ENCODE measurements at regions not wholly inside any gene's neighbourhood (a gene's known extent, or its start where the extent isn't known, plus 50 kb on each side); places are given as distances from the start of the nearest gene placed in this dataset.

DNA sequence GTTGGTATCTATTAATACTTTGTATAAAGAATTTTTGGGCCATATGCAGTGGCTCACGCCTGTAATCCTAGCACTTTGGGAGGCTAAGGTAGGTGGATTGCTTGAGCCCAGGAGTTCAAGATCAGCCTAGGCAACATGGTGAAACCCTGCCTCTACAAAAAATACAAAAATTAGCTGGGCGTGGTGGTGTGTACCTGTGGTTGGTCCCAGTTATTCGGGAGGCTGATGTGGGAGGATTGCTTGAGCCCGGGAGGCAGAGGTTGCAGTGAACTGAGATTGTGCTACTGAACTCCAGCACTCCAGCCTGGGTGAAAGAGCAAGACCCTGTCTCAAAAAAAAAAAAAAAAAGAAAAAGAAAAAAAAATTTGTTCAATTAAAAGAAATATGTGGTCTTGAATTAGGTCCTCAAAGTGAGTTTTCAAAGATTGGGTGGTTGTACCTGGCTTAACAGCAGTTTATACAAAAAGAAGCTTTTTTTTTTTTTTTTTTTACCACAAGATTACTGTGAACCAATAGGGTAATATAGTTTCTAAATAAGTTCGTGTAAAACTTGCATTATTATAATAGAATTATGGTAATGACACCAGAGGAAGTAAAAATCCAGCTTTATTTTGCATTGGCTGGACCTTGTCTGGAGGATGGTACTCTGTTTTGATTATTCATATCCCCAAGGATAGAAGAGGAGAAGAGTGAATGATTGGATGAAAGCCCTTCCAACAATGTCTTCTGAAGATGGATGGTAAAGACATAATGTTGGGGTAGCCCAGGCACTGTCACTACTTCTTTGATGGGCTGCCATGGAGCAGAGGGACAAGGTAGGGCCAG is 210.3 kb downstream of the MYCN start:
- in situ Hi-C loops (cut with MboI; ENCODE audit: low sequenced_read_pairs), result no loop called here

DNA sequence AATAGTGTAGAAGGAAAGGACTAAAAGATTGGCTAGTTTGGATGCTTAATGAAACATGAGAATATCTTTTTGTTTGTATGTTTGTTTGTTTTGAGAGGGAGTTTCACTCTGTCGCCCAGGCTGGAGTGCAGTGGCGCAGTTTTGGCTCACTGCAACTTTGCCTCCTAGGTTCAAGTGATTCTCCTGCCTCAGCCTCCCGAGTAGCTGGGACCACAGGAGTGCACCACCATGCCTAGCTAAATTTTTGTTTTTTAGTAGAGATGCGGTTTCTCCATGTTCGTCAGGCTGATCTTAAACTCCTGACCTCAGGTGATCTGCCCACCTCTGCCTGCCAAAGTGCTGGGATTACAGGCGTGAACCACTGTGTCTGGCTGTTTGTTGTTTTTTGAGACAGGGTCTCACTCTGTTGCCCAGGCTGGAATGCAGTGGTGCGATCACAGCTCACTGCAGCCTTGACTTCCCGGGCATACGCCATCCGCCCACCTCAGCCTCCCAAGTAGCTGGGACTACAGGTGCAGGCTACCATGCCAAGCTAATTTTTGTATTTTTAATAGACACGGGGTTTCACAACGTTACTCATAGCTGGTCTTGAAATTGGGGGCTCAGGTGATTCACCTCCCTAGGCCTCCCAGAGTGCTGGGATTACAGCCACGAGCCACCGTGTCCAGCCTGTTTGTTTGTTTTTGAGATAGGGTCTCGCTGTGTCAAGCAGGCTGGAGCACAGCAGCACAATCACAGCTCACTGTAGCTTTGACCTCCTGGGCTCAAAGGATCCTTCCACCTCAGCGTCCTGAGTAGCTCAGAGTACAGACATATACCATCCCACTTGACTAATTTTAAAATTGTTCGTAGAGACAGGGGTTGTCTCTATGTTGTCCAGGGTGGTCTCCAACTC is 209.2 kb downstream of the MYCN start:
- in situ Hi-C loops (cut with MboI; ENCODE audit: low sequenced_read_pairs), result no loop called here

DNA sequence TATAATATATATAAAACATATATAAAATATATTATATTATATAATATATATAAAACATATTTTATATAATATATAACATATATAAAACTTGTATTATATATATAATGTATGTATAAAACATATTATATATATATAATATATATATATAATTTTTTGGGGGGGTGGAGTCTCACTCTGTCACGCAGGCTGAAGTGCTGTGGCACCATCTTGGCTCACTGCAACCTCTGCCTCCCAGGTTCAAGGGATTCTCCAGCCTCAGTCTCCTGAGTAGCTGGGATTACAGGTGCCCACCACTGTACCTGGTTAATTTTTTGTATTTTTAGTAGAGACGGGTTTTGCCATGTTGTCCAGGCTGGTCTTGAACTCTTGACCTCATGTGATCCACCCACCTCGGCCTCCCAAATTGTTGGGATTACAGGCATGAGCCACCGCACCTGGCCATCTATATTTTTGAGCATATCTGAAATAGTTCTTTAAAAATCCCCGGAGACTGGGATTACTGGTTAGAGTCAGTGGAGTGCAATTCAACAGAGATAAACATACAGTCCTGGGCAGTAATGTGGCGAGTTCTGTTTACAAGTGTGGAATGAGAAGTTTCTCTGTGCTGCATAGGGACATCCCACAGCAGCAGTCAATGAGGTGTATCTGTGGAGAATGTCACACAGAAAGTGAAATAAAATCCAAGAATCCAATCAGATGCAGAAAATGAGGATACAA is 208.4 kb downstream of the MYCN start:
- in situ Hi-C loops (cut with MboI; ENCODE audit: low sequenced_read_pairs), result no loop called here

DNA sequence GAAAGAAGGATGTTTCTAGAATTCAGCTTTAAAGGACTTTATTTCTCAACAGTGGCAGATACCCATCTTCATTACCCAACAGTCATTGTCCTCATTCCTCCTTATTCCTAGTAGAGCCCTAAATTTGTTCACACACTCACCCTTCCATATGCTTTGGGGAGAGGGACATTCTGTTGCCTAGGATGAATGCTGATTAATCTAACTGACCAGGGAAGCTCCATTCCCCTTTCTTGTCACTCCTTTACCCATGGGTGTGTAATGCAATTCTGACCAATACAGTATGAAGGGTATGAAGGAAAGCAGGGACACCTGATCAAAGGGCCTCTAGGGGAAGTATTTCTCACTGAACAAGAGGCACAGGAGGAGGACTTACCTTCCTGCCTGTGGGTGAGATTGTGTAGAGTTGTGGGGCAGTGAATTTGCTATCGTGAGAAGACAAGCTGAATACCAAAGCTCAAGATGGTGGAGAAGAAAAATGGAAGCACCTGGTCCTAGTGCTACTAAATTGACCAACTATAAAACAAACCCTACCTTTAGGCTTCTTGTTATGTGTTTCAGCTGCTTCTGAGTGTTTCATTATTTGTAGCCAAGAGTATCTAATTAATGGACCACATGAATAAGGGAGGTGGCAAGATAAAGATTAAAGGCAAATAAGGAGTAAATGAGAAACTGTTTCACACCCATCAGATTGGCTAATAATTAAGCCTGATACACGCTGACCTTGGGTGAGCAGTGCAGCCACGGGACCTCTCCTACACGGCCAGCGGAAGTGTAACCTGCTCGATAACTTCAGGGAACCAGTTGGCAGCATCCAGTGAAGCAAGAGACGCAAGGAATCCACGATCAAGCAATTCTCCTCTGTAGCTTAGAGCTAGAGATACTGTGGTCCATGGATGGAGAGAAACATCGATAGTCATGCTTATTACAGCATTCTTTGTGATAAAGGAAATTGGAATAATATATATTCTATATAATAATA is 202.3 kb downstream of the MYCN start:
- in situ Hi-C loops (cut with MboI; ENCODE audit: low sequenced_read_pairs), result no loop called here

DNA sequence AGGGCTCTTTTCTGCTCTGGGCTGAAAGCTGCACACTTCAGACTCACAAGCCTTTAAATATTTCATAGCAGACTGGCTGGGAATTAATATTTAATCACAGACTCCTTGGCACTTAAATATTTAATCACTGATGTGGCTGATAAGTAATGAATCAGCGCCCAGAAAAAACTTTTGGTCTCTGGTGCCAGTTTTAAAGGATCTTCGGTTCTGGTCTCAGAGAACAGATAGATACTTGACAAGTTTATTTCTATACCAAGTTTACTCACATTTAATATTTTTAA is 201.2 kb downstream of the MYCN start:
- in situ Hi-C loops (cut with MboI; ENCODE audit: low sequenced_read_pairs), result no loop called here

DNA sequence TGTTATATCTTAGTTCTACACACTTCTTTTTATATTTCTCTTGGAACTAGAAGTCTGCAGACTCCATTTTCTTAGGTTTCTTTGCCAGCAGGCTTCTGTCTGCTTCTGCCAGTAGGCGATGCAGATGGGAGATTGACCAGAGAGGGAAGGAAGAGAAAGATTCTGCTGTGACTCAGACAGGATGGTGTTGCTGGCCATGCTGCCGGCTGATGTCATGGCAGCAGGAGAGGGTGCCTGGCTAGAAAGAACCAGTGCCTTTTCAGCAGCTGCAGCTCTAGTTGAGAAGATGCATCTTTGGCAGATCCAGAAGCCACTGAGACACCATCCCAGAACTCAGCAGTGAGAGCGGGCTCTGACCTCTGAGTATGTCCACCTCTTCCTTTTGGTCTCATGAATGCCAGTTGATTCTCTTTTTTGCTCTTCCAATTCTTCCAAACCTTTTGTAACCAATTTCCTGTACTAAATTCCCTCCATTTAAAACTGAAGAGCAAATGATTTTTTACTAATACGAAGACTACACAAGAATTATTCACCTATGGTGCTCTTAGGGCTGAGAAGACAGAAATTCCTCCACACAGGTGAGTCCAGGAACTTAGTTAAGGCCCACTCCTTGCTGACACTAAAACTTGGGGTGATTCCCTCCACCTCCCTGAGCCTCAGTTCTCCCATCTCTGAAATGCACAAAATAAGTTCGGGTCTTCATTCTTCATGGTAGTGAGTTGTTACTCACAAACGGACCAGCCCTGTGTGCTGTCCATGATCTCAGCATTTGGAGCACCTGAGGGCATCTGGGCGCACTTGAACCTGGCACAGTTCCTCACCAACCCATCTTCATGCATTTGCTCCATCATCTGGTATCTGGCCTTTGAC is 200.7 kb downstream of the MYCN start:
- in situ Hi-C loops (cut with MboI; ENCODE audit: low sequenced_read_pairs), result no loop called here

DNA sequence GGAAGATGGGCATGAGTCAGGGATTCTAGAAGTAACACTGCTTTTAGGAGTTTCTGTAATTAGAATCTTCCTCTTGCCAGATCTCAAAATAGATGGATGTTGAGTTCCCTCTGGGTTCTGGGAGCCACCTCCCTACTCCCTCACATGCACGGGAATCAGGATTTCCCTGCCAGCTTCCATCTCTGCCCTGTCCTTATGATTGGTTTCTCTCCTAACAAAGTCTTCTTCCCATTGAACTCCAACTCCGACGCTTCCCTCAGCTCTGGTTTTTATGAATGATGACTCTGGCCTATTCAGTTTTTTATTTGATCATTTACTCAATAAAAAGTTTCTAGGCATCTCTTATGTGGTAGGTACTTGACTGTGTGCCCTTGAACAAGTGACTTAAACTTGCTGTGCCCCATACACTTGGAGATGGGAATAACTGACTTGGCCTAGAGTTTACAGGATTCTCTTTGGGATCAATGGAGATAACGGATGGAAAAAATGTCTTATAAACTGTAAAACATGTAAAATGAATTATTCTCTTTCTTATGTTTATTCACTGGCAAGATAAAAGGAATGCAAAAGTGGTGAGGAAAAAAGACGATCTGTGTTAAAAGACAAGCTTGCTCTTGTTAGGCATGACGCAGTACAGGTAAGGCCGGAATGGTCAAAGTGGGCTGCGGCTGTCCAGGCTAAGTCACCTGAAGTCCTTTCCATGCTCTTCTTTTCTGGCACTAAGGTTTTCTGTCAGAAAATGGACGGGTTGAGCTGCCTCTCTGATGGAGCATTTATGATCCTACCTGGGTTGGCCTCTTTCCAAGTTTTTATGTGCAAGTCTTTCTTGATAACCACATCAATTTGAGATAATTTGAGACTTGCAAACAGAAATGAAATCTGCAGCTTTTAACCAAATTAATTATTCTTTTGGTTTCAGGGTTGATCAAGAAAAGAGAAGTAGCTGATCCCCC is 199.6 kb downstream of the MYCN start:
- in situ Hi-C loops (cut with MboI; ENCODE audit: low sequenced_read_pairs), result no loop called here

DNA sequence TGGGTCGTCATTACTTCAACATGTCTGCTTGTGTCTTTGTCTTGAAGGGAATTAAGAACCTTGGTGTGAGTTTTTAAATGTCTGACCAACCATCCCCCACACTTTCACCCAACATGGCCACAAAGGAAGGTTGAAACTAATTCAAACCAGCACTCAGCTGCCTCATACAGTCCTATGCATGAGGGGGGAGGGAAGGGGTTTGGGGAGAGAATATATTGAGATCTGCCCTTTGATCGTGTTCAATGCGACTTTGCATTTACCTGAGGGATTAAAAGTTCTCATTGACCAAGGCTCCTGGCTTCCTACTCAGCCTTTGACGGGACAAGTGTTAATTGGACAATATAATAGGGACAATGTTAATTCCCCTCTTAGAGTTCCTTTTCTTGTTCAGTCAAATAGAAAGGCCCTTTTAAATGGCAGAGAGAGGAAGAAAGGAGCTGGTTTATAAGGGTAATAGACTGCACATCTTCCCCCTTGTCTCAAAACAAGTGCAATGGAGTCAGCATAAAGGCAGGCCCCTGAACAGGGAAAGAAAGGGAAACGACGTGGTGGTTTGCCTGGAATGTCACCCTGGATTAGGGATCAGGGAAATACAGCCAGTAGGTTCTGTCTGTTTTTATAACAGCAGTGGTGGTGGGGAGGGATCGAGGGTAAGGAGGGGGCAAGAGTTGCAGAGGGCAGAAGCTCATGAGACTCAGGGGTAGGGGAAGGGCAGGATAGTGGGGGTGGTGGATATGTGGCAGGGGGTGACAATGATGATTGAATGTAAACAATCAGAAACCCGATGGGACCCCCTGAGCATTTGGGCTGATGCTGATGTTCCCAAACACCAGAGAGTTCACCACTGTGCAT is 198.7 kb downstream of the MYCN start:
- in situ Hi-C loops (cut with MboI; ENCODE audit: low sequenced_read_pairs), result no loop called here

DNA sequence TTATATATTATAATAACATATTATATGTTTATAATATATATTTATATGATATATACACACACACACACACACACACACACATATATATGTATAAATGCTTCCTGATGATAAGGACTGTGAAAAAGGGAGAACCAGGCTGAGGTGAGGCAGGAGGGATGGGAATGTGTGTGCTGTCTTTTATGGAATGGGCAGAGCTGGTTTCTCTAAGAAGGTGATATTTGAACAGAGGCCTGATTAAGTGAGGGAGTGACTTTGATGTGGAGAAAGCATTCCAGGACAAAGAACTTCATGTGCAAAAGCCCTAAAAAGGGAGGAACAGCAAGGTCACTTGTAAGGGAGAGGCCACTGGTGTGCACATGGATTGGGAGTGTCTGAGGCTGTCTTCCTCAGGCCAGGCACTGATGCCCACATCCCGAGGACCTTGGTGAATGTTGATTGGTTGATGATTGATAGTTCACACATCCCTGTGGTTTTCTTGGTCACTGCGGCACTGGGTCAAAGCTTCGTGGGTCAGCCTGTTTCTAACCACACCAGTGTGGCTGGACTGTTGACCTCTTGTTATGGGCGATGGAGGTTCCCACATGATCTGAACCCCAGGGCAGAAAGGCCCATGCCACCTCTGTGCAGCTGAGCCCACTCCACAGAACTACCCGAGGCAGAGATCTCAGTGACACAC is 196.9 kb downstream of the MYCN start:
- in situ Hi-C loops (cut with MboI; ENCODE audit: low sequenced_read_pairs), result no loop called here

DNA sequence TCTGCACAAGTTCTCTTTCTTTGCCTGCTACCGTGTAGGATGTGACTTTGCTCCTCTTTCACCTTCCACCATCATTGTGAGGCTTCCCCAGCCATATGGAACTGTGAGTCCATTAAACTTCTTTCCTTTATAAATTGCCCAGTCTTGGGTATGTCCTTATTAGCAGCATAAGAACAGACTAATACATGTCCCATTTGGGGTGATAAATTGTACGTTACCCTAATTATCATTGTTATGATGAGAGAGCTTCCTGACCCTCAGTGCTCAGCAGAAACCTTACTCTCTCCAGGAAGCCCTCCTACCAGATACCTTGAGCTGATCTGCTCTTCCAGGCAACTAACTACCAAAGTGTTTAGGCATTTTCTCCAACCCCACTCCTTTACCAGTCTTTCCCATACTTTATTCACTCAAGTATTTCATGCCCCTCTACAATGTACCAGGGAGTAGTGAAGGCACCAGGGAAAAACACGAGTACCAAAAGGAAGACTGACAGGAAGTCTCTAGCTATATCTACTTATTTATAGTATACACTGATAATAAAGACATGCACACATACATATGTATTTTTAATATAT is 196.2 kb downstream of the MYCN start:
- in situ Hi-C loops (cut with MboI; ENCODE audit: low sequenced_read_pairs), result no loop called here

DNA sequence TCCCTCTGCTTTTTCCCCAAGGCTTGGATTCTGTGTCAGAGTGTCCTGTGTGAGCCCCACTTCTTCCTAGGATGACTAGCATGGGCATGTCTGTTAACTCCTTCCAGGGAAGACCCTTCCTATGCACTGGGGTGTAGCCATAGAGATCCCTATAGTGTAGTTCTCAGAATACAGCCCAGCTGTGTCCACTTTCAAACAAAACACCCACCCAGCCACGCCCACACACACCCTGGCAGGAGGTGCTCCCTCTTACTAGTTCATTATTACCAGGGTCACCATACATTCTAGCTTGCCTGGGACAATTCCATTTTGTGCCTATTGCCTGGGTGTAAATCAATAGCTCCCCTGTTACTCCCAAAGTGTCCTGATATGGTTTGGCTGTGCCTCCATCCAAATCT is 195.6 kb downstream of the MYCN start:
- in situ Hi-C loops (cut with MboI; ENCODE audit: low sequenced_read_pairs), result no loop called here

DNA sequence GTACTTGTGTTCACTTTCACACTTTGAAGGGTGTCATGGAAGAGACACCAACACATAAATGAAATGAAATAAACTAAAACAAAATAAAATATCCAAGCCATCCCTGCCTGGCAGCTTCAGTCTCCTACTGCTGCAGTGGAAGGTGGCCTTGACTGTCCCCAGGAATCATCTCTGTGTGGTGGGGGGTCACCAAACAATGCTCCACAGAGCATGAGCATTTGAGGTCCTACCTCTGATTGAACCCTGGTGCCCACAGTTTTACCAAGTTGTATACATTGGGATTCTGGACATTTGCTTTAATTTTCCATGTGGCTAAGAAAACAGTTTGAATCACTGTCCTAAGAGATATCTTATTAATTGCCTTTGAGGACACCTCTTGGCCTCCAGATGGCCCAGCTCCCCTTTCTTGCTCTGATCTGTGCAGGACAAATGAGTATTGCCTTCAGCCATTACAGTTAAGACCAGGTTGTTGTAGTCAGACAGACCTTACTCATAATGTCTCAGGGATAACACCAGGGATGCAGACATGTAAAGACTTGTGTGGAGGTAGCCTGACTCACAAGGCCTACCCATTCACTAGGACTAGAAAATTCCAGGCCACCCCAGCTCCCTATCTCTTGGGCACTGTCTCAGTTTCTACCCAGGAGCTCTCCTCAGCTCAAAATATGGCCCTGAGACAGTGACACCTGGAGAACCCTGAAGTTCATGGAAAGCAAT is 195.0 kb downstream of the MYCN start:
- in situ Hi-C loops (cut with MboI; ENCODE audit: low sequenced_read_pairs), result no loop called here

DNA sequence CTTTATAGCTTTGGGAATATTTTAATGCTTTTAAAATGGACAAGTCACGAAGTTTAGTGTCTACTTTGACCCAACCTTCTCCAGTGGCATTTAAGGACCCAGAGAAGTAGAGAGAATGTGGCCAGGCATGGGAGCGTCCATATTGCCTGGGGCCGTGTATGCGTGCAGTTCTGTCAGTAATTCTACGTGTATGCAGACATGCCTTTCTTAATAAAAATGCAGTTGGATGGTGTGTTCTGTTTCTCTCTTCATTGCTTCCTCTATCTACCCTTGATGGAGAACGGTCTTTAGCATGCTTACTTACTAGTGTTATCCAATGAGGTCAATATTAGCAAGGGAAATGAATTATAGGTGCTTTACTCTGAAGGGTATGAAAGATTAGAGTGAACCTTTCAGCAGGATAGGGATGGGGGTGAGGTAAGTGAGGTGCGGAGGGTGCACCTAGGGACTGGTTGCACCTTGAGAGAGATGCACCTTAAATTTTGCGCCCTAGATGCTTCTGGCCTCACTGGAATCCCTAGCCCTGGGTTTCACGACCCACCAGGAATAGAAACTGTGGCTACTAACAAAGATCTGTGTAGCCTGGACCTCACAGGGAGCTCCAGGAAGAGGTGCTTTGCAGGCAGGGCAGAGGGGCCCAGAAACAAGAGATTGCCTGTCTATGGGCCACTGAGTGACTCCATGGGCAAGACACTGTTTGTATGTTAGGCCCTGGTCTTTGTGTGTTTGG is 194.3 kb downstream of the MYCN start:
- in situ Hi-C loops (cut with MboI; ENCODE audit: low sequenced_read_pairs), result no loop called here

DNA sequence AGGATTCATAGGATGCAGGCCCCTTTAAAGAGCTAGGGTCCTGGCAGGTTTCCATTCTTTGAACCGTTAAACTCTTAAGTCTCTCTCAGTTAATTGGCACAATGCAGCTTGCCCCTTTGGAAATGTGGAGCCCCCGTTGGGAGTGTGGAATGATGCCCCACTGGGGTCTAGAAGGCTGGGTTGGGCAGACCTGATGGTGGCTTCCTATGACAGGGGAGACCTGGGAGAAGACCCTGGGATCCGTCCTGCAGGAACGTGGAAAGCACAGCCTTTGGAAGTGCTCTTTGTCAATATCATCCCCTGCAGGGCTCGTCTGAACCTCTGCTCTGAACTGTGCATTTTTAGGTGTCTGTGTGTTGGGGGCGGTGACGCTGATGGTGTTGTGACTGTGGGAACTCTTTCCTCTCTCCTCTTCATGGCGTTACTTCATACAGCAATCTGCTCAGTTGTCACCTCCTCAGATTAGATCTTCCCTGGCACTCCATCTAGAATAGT is 190.6 kb downstream of the MYCN start:
- in situ Hi-C loops (cut with MboI; ENCODE audit: low sequenced_read_pairs), result no loop called here

DNA sequence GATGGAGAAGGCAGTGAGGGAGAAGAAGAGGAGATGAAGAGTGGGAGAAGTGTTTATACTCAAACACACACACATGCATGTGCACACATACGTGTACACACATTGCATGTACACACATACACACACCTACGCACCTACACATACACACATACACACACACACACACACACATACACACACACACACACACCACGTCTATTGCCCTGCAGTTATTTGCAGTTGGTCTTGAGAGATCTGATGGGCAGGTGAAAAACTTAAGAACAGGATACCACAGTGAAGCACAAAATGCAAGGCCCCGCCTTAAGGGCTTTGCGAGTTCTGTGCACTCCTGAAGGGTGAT is 190.2 kb downstream of the MYCN start:
- in situ Hi-C loops (cut with MboI; ENCODE audit: low sequenced_read_pairs), result no loop called here
